HepG2 (cell line): ENCODE measurements at regions not wholly inside any gene's neighbourhood (a gene's known extent, or its start where the extent isn't known, plus 50 kb on each side); places are given as distances from the start of the nearest gene placed in this dataset.
A peak's percentile ranks its signal among the peaks of the same experiment; 100 is the strongest.

Experiments
- ATAC-seq: fragments of 200-7000 bp; cut with Tn5 transposase; 3 replicates; pipeline ENCODE4 v1.9.1; 2020; ENCODE audit warnings: mild to moderate bottlenecking, moderate library complexity
- BruUV-seq: library from RNA; stranded (reverse); fragments of 400-500 nt; replicated peaks from 2 replicates; lab custom pipeline; 2021; lab: Mats Ljungman, UMichigan
- CTCF ChIA-PET: fragments of 300-600 bp; formaldehyde crosslinking; extraction: SDS; loops from one replicate; lab custom pipeline; 2021; ENCODE audit warnings: low total read pairs, inconsistent platforms, low intra/inter-chr PET ratio; lab: Yijun Ruan, JAX
- POLR2A ChIA-PET: fragments of 350-600 bp; sonication (Branson Sonifier 250); formaldehyde crosslinking; loops from one replicate; lab custom pipeline; 2020; ENCODE audit warnings: antibody characterized with exemption, inconsistent platforms; lab: Yijun Ruan, JAX
- DNase-seq: peaks from one replicate; pipeline ENCODE4 v3.0.0-alpha.2; 2015; ENCODE audit warnings: low spot score
- FAIRE-seq: peaks from 3 replicates; lab custom pipeline; 2011; peaks lifted over from hg19 to GRCh38; lab: Jason Lieb, UNC
- H2AFZ ChIP-seq: one replicate; pipeline ENCODE4 v1.6.1; 2011; ENCODE audit warnings: low read length, inconsistent platforms
- H3K27ac ChIP-seq: fragments of 300-600 bp; 3 replicates; pipeline ENCODE4 v1.8.0; 2011; ENCODE audit warnings: mixed run types, mild to moderate bottlenecking, mixed read lengths, low read length, inconsistent platforms; ENCODE audit not compliant: insufficient read depth; ENCODE audit errors: extremely low read length
- H3K27me3 ChIP-seq, 2 experiments: fragments of 200-600 bp in 1 of 2; 2 replicates in 1 of 2; 3 replicates in 1 of 2; pipeline versions ENCODE4 v1.6.0 to v1.8.0; 2011; ENCODE audit warnings: low read length in 2 of 2, mild to moderate bottlenecking in 2 of 2, moderate library complexity in 2 of 2, inconsistent platforms in 1 of 2; ENCODE audit not compliant: insufficient read depth in 2 of 2, control insufficient read depth in 1 of 2
- H3K36me3 ChIP-seq, 2 experiments: fragments of 200-600 bp in 1 of 2; replicated peaks in 1 of 2; 2 replicates in 1 of 2; 3 replicates in 1 of 2; pipeline versions ENCODE4 v1.5.1 to v1.8.0; 2011; ENCODE audit warnings: low read length in 2 of 2, inconsistent platforms in 1 of 2; ENCODE audit not compliant: insufficient read depth in 2 of 2, control insufficient read depth in 1 of 2
- H3K4me1 ChIP-seq: 2 replicates; pipeline ENCODE4 v1.5.1; 2012; ENCODE audit warnings: low read length, inconsistent platforms; ENCODE audit not compliant: insufficient read depth
- H3K4me2 ChIP-seq: 2 replicates; pipeline ENCODE4 v1.6.0; 2011; ENCODE audit warnings: low read depth, low read length, inconsistent platforms
- H3K4me3 ChIP-seq, 3 experiments: fragments of 200-600 bp in 1 of 3; sonication (generic), shearing (Covaris generic) in 1 of 3; replicated peaks in 1 of 3; 2 replicates each; pipeline ENCODE4 v1.5.1; 2011 to 2016; ENCODE audit warnings: low read length in 3 of 3, inconsistent platforms in 2 of 3, low read depth in 2 of 3, mild to moderate bottlenecking in 2 of 3, control low read depth in 1 of 3, mixed read lengths in 1 of 3; ENCODE audit not compliant: insufficient read depth in 1 of 3
- H3K79me2 ChIP-seq: one replicate; pipeline ENCODE4 v1.6.1; 2011; ENCODE audit warnings: low read length, inconsistent platforms; ENCODE audit not compliant: insufficient read depth
- H3K9ac ChIP-seq: 2 replicates; pipeline ENCODE4 v1.6.0; 2011; ENCODE audit warnings: mild to moderate bottlenecking, low read depth, low read length, inconsistent platforms; ENCODE audit not compliant: insufficient read depth
- H3K9me3 ChIP-seq: 2 replicates; pipeline ENCODE4 v1.5.1; 2012; ENCODE audit warnings: mild to moderate bottlenecking, low read length
- H4K20me1 ChIP-seq: 2 replicates; pipeline ENCODE4 v1.6.0; 2011; ENCODE audit warnings: inconsistent platforms, mild to moderate bottlenecking, low read length, moderate library complexity; ENCODE audit not compliant: insufficient read depth
- ARID5B ChIP-seq: IDR thresholded peaks from 2 replicates; pipeline ENCODE4 v1.4.0; 2020; ENCODE audit warnings: mild to moderate bottlenecking, missing genetic modification reagents
- ARNTL ChIP-seq: sonication (generic); formaldehyde crosslinking; IDR thresholded peaks from 2 replicates; pipeline ENCODE4 v1.4.0; 2020; ENCODE audit warnings: mild to moderate bottlenecking, missing genetic modification reagents
- ATF4 ChIP-seq, 2 experiments: fragments of 450-650 bp in 1 of 2; sonication (generic) in 1 of 2; formaldehyde crosslinking; IDR thresholded peaks; 2 replicates each; pipeline versions ENCODE4 v1.5.0 to v1.8.0; 2020 to 2022; ENCODE audit warnings: mild to moderate bottlenecking in 1 of 2, missing genetic modification reagents in 1 of 2
- ETV6 ChIP-seq: sonication (generic); formaldehyde crosslinking; conservative IDR thresholded peaks from 2 replicates; pipeline ENCODE4 v1.4.0; 2020; ENCODE audit warnings: missing genetic modification reagents
- HNF4A ChIP-seq: sonication (generic); formaldehyde crosslinking; IDR thresholded peaks from 2 replicates; pipeline ENCODE4 v1.4.0; 2020; ENCODE audit warnings: missing genetic modification reagents
- NFIB ChIP-seq: sonication (generic); formaldehyde crosslinking; IDR thresholded peaks from 2 replicates; pipeline ENCODE4 v1.9.0; 2021; ENCODE audit warnings: missing genetic modification reagents, mild to moderate bottlenecking, borderline replicate concordance
- RARA ChIP-seq: IDR thresholded peaks from 2 replicates; pipeline ENCODE4 v1.6.1; 2016; ENCODE audit warnings: missing genetic modification reagents, missing compliant biosample characterization
- TEAD3 ChIP-seq: optimal IDR thresholded peaks from 2 replicates; pipeline ENCODE3; 2016; ENCODE audit warnings: borderline replicate concordance
- TOE1 ChIP-seq: sonication (generic); formaldehyde crosslinking; IDR thresholded peaks from 2 replicates; pipeline ENCODE4 v1.4.0; 2020; ENCODE audit warnings: mild to moderate bottlenecking, missing genetic modification reagents
- ZNF740 ChIP-seq: sonication (generic); formaldehyde crosslinking; IDR thresholded peaks from 2 replicates; pipeline ENCODE4 v1.4.0; 2020; ENCODE audit warnings: missing genetic modification reagents
- WGBS: methylation state at CpG from one replicate; pipeline ENCODE4 v1.1.6; 2017; ENCODE audit warnings: low lambda C conversion rate; 5-methylcytosine and 5-hydroxymethylcytosine counted together
- in situ Hi-C: cut with HindIII; loops from 2 replicates; pipeline ENCODE4 v1.10.0; 2017; ENCODE audit warnings: low pct_unique_long_range_greater_than_20kb; ENCODE audit not compliant: extremely low pct_ligation_motif_present
- intact Hi-C: fragments of 100-400 bp; cut with micrococcal nuclease; formaldehyde crosslinking; loops from one replicate; pipeline ENCODE4 v1.10.0; 2022; ENCODE audit not compliant: unreplicated experiment

GRCh38 chr20:58097943-58098342, 130.5 kb downstream of the ANKRD60 start:
- intact Hi-C loops: no loop called here
- no peak for TF ChIP-seq TEAD3 (CRISPR knock-in tag)
- 0 out of 2 replicates have a peak, but pooled peaks have one; percentile 22 for TF ChIP-seq RARA (CRISPR knock-in tag)
- TF ChIP-seq TOE1 (CRISPR knock-in tag): no peak
- TF ChIP-seq NFIB (CRISPR knock-in tag): no peak
- TF ChIP-seq ATF4 (CRISPR knock-in tag; IDR thresholded peaks at IDR 0.05): 0 out of 4 replicates have a peak, but pooled peaks of 1 of the 2 experiments have one; percentile 22
- no peak for TF ChIP-seq ARNTL
- TF ChIP-seq ARID5B (CRISPR knock-in tag): peak; percentile 30; the same call in 1 of the 2 replicates
- no peak for TF ChIP-seq ZNF740 (CRISPR knock-in tag)
- 0 out of 2 replicates have a peak, but pooled peaks have one; percentile 20 for TF ChIP-seq HNF4A (CRISPR knock-in tag)
- TF ChIP-seq ETV6 (CRISPR knock-in tag): no peak
- H4K20me1 ChIP-seq: no peaks in the 10 kb centered on the region
- H3K27ac ChIP-seq: no peak overlapping the region
- CTCF ChIA-PET: no interaction called here
- no peak overlapping the region for H3K9ac ChIP-seq
- no peaks in the 10 kb centered on the region for H3K9me3 ChIP-seq
- in situ Hi-C loops: no loop called here
- no peak overlapping the region for H3K4me2 ChIP-seq
- FAIRE-seq: peak; percentile 48
- no peak overlapping the region for H2AFZ ChIP-seq
- under 1% methylated on average over 7 of the region's 7 CpGs for WGBS
- no peak overlapping the region for H3K4me3 ChIP-seq
- H3K4me1 ChIP-seq: no peaks in the 10 kb centered on the region
- peak; percentile 34 for DNase-seq
- peak; percentile 34; the same call in 1 of the 3 replicates for ATAC-seq
- H3K36me3 ChIP-seq: no peaks in the 10 kb centered on the region
- no peaks in the 10 kb centered on the region for H3K79me2 ChIP-seq
- BruUV-seq: no TSS peak
- POLR2A ChIA-PET: no interaction called here
- H3K27me3 ChIP-seq: peaks cover 2 to 58% of the 10 kb centered on the region in 2 experiments; a peak in 3 of 5 replicates
